ENCODE measurements at regions not wholly inside any gene's neighbourhood (a gene's known extent, or its start where the extent isn't known, plus 50 kb on each side); places are given as distances from the start of the nearest gene placed in this dataset.
"Not testable (repeated sequence)": the region's sequence is repeated elsewhere in the genome, so short reads cannot be mapped to it uniquely, and the experiment has no call there.

GRCh38 chr17:71422968-71423367, 697.9 kb upstream of the SOX9 start:
- FAIRE-seq: no peak

DNA sequence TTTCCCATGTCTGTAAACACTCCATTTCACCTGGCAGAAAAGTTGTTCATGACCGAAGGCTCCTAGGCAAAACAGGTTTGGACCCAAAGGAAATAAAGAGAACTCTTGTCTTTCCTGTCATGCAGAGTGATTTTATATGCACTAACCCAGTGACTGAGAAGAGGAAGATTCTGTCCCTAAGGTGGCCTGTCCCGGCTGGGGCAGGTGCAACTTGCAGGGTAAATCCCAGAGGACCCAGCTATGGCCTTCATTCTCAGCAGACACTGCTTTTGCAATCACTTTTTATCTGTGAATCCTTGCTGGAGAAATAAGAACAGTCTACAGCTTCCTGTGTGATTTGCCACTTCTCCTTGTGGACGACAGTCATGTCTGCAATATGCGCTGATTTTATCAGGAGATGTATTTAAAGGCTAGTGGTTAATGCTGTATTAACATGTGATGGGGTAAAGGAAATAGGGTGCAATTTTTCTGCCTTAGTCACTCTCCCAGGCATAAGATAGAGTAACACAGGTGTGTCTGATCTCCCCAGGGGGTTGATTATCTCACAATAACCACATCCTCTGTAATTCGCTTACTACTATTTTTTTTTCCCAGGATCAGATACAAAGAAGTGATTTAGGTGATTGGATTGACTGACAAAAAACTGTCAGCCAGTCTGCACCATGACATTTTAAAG, 696.8 kb upstream of the SOX9 start:
- no peak for FAIRE-seq

GRCh38 chr17:71427801-71428200, 693.0 kb upstream of the SOX9 start:
- no peak for FAIRE-seq

GRCh38 chr17:71428897-71429296, 691.9 kb upstream of the SOX9 start:
- FAIRE-seq: no peak

DNA sequence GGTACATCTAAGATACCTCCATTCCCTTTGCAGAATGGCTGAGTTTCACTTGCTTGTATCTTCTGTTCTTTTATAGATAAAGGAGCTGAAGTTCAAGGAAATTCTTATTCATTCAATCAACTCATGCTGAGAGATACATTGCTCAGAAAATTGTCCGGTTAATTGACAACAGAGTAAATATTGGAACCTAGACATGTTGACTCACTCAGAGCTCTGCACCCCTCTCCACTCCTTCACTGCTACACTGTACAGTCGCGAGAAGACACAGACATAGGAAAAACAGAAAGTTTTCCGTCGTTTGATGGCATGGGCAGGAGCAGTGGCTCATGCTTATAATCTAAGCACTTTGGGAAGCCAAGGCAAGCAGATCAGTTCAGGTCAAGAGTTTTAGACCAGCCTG, 690.5 kb upstream of the SOX9 start:
- no peak for FAIRE-seq

- FAIRE-seq: no peak
Measured at GRCh38 chr17:71431146-71431545, 689.7 kb upstream of the SOX9 start.

- FAIRE-seq: no peak
Measured at GRCh38 chr17:71432378-71433315, 688.2 kb upstream of the SOX9 start.

DNA sequence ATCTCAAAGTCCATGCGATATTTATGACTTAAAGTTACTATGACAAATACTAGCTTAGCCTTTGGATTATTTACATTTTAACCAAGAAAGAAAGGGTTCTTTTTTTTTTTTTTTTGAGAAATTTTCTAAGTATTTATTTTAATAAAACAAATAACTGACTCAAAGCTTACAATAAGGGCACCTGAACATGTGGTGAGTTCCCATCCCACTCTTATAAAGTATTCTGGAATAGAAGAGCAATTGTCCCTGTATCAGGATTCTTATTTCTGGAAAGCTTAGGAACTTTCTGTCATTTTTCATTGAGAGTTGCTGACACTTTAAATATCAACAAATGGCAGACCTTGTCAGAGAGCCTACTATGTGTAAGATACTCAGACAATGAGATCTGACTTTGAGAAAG, 686.1 kb upstream of the SOX9 start:
- no peak for FAIRE-seq

DNA sequence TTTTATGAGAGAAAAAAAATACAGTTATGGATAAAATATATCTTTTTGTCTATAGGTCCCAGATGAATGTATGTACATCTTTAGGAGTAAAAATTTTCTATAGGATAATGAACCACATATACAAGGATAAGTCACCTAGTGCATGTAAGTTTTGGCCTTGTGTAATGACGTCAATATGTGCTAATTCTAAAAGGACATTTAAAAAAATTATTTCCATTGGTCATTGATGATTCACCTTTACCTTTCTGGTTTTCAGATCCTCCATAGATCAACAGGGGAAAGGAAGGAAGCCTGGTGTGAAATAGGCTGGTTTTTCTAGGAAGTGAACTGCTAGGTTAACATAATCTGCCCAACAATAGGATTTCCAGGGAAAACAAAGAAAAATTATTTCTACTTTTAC, 684.3 kb upstream of the SOX9 start:
- FAIRE-seq: no peak

- no peak for FAIRE-seq
Measured at GRCh38 chr17:71437166-71437565, 683.7 kb upstream of the SOX9 start.

DNA sequence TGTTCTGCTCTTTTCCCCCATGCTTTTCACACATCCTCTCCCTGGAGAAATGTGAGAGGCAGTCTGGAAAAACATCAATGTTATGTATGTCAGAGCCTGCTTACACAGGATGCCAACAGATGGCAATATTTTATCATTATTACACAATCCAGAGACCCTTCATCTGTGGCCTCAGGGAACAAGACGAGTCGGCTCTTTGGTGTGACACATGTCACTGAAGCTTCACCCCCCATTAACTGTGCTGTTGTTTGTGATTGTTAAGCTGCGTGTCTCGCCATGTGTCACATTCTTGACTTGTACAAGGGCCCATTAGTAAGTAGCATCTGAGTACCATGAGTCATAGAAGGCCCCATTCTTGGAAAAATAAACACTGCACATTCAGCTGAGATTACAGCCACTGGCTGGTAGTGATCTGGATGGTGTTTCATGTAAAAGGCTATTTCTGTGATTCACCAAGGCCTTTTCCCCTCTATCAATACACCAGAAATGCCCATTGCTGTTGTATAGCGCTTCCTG, 682.1 kb upstream of the SOX9 start:
- FAIRE-seq: no peak

- no peak for FAIRE-seq
Measured at GRCh38 chr17:71440513-71440912, 680.3 kb upstream of the SOX9 start.

- no peak for FAIRE-seq
Measured at GRCh38 chr17:71441098-71441497, 679.7 kb upstream of the SOX9 start.

DNA sequence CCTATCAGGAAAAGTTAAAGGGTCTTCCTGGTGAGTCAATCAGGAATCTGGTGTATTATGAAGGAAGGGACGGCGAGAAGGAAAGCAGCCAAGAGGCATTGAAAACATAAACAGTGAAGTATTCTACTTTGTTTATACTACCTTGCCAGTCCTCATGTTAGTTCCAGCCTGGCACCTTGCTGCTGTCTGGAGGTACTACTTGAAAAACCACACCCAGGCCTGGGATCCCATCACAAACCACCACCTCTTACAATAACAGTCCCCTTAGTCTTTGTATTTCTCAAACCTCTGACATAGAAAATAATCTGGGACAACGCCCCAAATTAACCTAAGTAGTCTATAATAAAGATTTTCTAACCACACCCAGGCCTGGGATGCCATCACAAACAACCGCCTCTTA, 676.7 kb upstream of the SOX9 start:
- FAIRE-seq: no peak

GRCh38 chr17:71446645-71447437, 674.0 kb upstream of the SOX9 start:
- FAIRE-seq: no peak

DNA sequence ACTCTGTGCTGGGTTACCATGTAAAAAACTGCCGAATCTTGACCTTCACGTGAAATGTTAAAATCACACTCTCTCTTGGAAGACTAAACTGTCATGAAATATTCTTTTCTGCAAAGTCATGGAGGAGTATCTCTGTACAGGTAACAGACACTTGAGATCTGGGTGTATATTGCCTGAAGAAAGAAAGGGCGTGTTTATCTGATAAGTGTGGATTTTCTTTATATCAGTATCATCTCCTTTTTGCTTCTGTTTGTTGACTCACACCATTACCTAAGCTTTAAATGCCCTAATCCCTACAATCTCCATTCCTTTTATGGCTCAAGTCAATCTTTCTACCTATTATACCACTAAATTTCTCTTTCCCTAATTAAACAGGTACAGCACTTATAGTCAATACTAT, 673.2 kb upstream of the SOX9 start:
- no peak for FAIRE-seq

GRCh38 chr17:71450657-71451056, 670.2 kb upstream of the SOX9 start:
- FAIRE-seq: not testable (repeated sequence)

GRCh38 chr17:71453876-71454422, 666.9 kb upstream of the SOX9 start:
- FAIRE-seq: no peak

GRCh38 chr17:71455219-71455618, 665.6 kb upstream of the SOX9 start:
- FAIRE-seq: no peak

DNA sequence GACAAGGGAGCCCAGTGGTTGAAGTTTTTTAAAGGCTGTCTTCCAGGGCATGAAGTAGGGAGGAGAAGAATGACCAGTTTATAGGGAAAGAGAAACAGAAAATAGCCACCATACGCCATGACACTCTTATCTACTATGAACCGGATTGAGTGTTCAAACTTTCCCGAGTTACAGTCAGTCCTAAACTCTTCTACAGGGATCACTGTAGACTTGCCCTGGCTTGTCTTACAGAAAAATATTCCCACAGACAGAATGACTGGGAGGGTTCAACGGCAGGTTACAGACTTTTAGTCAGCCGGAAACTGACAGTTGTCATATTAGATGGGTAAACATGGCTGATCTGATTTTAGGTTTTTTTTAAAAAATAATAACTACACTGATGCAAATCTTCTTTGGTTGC, 662.5 kb upstream of the SOX9 start:
- FAIRE-seq: no peak

GRCh38 chr17:71460943-71461342, 659.9 kb upstream of the SOX9 start:
- no peak for FAIRE-seq

DNA sequence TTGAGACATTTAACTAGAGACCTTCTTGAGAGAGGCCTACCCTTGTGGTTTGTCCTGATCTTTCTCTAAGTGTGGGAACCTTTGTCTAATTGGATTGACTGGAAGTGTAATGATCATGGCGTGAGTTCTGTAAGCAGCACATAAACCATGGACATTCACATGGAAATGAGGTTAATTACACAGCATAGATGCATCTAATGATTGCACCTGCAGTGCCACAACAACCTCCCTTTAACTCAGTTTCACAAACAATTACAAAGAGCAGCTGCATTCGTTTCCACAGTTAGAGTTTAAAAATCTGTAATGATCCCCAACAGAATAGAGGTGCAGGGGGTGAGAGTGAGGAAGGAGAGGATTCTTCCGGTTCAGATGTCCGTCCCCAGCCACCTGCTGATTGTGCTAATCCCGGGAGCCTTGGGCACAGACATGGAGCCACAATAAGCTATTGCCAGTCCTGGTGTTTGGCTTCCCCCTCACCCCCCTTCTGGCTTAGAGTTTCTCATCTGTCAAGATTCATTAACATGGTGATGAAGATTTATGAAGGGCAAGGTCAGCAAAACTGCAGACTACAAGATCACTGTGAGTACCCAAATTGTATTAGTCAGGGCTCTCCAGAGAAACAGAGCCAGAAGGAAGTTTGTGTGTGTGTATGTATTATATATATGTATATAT, 659.2 kb upstream of the SOX9 start:
- FAIRE-seq: no peak
